Spleen (tissue), 7 donors: ENCODE measurements at regions not wholly inside any gene's neighbourhood (a gene's known extent, or its start where the extent isn't known, plus 50 kb on each side); places are given as distances from the start of the nearest gene placed in this dataset.

Source experiments
- POLR2A ChIP-seq, 3 donors: fragments of 450-650 bp; IDR thresholded peaks; one replicate each; pipeline ENCODE4 v1.5.1; 2017; ENCODE audit warnings: antibody characterized with exemption in 3 of 3, mild to moderate bottlenecking in 1 of 3
- POLR2AphosphoS5 ChIP-seq, 3 donors: sonication (generic); formaldehyde crosslinking; IDR thresholded peaks; one replicate each; pipeline ENCODE4 v1.5.1; 2017; ENCODE audit warnings: antibody characterized with exemption in 3 of 3
- TF ChIP-seq, protein P1 (sequence below), 11 experiments: fragments of 200-600 bp in 7 of 11; fragments of 450-650 bp in 4 of 11; sonication (generic) in 4 of 11; IDR thresholded peaks in 8 of 11; conservative IDR thresholded peaks in 3 of 11; 1 replicate in 7 of 11; 2 replicates in 4 of 11; pipeline versions ENCODE4 v1.4.0 to v1.8.0; 2016 to 2021; ENCODE audit warnings: antibody characterized with exemption in 11 of 11, inconsistent platforms in 4 of 11, mild to moderate bottlenecking in 1 of 11
- donor health status: DM: no; HTN: no; CAD: no; lungs with moderate emphysema.
- donor health status: DM: no; HTN: no; CAD: no.
- donor health status: DM: no; HTN: no; CAD: no.

DNA sequence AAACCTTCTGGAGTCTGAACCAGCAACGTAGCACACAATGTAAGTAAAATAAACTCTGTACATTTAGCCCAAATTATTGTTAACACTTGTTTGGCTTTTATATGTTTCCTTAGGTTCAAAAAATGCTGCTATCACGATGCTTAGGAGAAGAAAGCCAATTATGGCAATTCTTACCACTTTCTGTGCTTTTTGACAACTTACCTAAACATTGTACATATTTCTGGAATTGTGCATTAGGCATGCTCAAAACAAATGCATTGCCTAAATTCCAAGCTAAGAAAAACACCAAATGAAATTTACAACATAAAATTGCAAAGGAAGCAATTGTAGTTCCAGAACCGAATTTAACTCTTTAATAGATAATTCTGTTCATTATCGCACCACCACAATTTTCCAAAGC, 585.6 kb upstream of the DSEL start:
- TF ChIP-seq, protein P1, sequence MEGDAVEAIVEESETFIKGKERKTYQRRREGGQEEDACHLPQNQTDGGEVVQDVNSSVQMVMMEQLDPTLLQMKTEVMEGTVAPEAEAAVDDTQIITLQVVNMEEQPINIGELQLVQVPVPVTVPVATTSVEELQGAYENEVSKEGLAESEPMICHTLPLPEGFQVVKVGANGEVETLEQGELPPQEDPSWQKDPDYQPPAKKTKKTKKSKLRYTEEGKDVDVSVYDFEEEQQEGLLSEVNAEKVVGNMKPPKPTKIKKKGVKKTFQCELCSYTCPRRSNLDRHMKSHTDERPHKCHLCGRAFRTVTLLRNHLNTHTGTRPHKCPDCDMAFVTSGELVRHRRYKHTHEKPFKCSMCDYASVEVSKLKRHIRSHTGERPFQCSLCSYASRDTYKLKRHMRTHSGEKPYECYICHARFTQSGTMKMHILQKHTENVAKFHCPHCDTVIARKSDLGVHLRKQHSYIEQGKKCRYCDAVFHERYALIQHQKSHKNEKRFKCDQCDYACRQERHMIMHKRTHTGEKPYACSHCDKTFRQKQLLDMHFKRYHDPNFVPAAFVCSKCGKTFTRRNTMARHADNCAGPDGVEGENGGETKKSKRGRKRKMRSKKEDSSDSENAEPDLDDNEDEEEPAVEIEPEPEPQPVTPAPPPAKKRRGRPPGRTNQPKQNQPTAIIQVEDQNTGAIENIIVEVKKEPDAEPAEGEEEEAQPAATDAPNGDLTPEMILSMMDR (IDR thresholded peaks at IDR 0.05 in 8 of 11, conservative IDR thresholded peaks at IDR 0.05 in 3 of 11): no peak
- TF ChIP-seq POLR2AphosphoS5 (IDR thresholded peaks at IDR 0.05): no peak
- no peak for TF ChIP-seq POLR2A (IDR thresholded peaks at IDR 0.05)
